ENCODE measurements at regions not wholly inside any gene's neighbourhood (a gene's known extent, or its start where the extent isn't known, plus 50 kb on each side); places are given as distances from the start of the nearest gene placed in this dataset.
"Not testable (repeated sequence)": the region's sequence is repeated elsewhere in the genome, so short reads cannot be mapped to it uniquely, and the experiment has no call there.

DNA sequence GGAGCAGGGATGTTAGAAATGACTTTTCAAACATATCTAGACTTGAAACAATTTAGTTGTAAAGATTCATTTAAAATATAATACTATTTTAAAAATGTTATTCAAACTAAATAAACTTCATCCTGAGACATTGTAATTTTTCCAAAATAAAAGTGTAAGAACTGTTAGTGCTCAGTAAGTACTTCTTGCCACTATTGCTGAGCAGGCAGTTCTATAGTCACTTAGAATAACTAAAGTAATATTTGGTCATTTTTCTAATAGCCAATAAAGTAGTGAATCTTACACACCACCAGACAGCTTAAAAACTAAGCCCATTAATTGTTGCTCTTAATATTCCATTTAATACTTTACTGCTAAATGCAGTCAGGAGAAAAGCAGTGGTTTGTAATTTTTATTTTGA is 1120.0 kb upstream of the CDH10 start:
- no peak overlapping the region for H3K4me3 Mint-ChIP-seq
- H3K4me1 Mint-ChIP-seq, result no peaks in the 10 kb centered on the region
- peaks cover 0 to 8% of the 10 kb centered on the region in 2 donors for H3K9me3 Mint-ChIP-seq
- DNase-seq (no peak), ATAC-seq (no peak)
- H3K27me3 Mint-ChIP-seq, result no peaks in the 10 kb centered on the region
- no peak overlapping the region for H3K27ac Mint-ChIP-seq

DNA sequence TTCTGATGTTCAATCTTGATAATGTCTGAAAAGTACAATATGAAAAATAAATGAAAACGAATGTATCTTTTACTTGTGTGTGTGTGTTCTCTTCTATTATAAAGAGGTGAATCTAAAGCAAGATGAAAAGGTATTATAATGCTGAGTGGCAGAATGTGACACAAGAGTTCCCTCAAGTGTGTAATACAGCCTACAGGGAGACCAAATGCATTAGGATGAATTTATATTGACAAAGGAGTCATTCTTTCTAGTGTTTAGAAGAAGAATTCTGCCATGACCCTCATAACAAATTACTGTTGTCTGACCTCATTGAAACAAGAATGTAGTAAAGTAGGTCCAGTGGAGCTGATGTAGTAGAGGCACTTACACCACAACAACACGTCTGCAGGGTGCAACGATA is 1119.0 kb upstream of the CDH10 start:
- Mint-ChIP-seq H3K27me3 (no peaks in the 10 kb centered on the region), H3K4me1 (no peaks in the 10 kb centered on the region), H3K27ac (no peak overlapping the region), H3K9me3 (peaks cover 0 to 4% of the 10 kb centered on the region in 2 donors), H3K4me3 (no peak overlapping the region)
- no peak for DNase-seq
- ATAC-seq, result no peak

DNA sequence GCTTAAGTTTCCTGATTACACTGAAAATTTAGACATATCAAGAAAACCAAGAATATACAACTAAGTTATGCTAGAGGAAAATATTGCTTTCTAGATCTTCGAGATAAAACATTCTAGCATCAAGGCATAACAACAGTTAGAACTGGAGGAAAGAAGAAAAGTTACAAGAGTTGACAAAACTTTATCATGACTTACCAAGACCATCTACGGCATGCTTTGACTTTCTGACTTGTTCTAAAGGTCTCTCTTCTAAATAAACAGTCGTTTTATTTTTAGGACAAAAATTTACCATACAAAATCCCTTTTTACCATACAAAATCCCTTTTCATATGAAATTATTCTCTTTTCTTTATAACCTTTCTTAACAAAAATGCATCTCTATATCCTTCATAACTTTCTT is 1110.1 kb upstream of the CDH10 start:
- Mint-ChIP-seq H3K9me3 (peaks cover 25 to 40% of the 10 kb centered on the region in 2 donors), H3K27me3 (no peaks in the 10 kb centered on the region), H3K27ac (no peak overlapping the region), H3K4me3 (no peak overlapping the region), H3K4me1 (no peaks in the 10 kb centered on the region)
- ATAC-seq (no peak), DNase-seq (no peak)

DNA sequence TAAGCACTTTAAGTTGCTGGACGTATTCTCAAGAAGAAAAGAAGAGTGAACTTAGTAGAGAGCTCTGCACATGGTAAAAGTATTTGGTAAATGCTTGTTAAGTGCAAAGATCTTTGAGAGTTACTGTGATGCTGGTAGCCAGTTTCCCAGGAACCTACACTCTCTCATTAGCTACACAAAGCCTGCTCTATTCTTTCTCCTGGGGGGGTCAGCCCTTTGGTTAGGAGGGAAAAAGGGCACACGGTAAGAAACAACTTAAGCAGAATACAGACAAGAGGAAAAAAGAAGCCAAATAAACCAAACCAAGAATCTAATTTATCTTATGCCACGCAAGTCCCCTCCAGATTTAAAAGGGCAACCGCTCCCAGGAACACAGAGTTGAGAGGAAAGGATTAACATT is 1100.1 kb upstream of the CDH10 start:
- no peak overlapping the region for H3K4me3 Mint-ChIP-seq
- H3K9me3 Mint-ChIP-seq, result peaks cover 5 to 29% of the 10 kb centered on the region in 2 donors
- no peaks in the 10 kb centered on the region for H3K27me3 Mint-ChIP-seq
- no peaks in the 10 kb centered on the region for H3K4me1 Mint-ChIP-seq
- no peak for DNase-seq
- H3K27ac Mint-ChIP-seq, result no peak overlapping the region
- no peak for ATAC-seq

DNA sequence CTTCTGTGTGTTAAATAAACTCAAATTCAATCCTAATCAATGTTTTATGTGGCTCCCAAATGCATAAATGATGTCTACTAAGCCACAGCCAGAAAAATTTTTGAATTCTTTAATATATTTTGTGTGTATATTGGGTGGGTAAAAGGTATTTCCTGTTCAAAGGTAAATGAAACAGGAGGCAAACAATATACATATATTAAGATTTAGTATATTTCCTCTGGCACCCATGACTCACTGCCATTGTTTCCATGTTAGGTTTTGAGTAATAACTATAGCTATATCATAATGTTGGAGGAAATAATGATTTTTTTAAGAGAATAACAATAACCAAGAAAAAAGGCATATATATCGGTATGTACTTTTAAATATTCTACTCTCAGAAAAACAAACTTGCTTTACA is 1071.9 kb upstream of the CDH10 start:
- H3K4me1 Mint-ChIP-seq, result no peaks in the 10 kb centered on the region
- ATAC-seq, result no peak

DNA sequence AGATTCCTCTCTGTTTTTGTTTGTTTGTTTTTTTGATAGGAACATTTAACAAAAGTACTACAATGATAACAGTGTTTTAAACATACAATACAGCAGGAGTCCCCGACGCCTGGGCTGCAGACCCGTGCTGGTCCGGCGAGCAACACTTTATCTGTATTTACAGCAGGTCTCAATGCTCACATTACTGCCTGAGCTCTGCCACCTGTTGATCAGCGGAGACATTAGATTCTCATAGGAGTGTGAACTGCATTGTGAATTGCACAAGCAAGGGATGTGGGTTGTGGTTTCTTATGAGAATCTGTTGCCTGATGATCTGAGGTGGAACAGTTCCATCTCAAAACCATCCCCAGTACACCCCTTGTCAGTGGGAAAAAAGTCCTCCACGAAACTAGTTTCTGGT is 1068.5 kb upstream of the CDH10 start:
- no peaks in the 10 kb centered on the region for H3K9me3 Mint-ChIP-seq
- H3K4me1 Mint-ChIP-seq, result no peaks in the 10 kb centered on the region
- no peak overlapping the region for H3K4me3 Mint-ChIP-seq
- no peaks in the 10 kb centered on the region for H3K27me3 Mint-ChIP-seq
- no peak overlapping the region for H3K27ac Mint-ChIP-seq
- DNase-seq, result no peak
- ATAC-seq, result no peak

More for the DNA sequence above, 1071.9 kb upstream of the CDH10 start:
- H3K9me3 Mint-ChIP-seq, result no peaks in the 10 kb centered on the region
- H3K27ac Mint-ChIP-seq, result no peak overlapping the region
- H3K27me3 Mint-ChIP-seq, result no peaks in the 10 kb centered on the region
- H3K4me3 Mint-ChIP-seq, result no peak overlapping the region
- DNase-seq, result no peak

DNA sequence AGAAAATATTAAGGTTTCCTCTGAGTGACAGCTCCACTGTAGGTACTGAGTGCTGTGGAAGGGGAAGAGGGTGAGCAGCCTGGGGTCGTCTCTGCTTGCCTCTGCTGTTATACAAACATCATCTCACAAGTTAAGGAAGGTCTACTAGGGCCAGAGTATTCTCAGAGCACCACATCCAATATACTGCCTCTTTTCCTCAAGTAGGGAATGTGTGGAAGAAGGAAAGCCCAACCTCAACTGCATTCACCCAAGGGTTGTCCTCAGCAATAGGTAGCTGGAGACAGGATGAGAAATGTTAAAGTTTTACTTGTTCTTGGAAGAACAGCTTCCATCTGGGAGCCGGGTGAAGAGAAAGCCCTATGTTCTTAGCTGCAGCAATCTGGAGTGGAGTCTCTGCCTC is 1062.3 kb upstream of the CDH10 start:
- ATAC-seq (no peak), DNase-seq (no peak)
- no peak overlapping the region for H3K4me3 Mint-ChIP-seq
- H3K4me1 Mint-ChIP-seq, result no peaks in the 10 kb centered on the region
- H3K27me3 Mint-ChIP-seq, result no peaks in the 10 kb centered on the region
- H3K27ac Mint-ChIP-seq, result no peak overlapping the region
- H3K9me3 Mint-ChIP-seq, result peaks cover 7 to 8% of the 10 kb centered on the region in 2 donors

DNA sequence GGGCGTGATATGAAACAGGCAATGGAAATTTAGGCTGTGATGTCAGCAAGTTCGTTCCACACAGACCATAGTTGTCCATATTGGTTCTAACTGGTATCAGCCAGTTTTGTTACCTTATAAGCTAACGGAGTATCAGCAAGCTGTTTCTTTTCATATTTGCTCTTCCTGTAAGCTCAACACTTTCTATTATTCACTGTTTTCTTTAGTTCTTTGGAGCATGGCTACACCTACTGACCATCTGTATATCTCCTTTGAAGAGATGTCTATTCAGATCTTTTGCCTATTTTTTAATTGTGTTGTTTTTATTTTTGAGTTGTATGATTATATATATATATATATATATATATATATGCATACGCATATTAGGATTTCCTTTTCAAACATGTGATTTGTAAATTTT is 1057.2 kb upstream of the CDH10 start:
- DNase-seq, result no peak
- Mint-ChIP-seq H3K4me3 (no peak overlapping the region), H3K9me3 (peaks cover 7 to 8% of the 10 kb centered on the region in 2 donors), H3K27me3 (no peaks in the 10 kb centered on the region), H3K27ac (no peak overlapping the region), H3K4me1 (no peaks in the 10 kb centered on the region)
- no peak for ATAC-seq

DNA sequence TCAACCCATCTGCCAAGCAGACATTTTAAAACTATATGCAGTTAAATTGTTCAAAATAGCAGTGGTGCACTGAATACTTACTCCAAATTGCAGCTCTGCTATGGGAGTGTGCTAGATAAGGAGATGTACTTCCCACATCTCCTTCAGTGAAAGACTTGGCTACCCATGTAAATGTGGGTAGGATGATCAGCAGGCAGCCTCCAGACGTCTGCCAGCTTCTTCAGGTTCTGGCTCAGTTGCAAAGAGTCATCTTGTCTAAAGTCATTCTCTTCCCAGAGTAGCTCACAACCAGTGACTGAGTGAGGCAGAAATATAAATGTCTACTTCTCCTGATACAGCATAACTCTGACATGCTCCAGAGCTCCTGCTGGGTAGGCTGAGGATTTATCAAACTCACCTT is 1050.0 kb upstream of the CDH10 start:
- Mint-ChIP-seq H3K27me3 (no peaks in the 10 kb centered on the region), H3K9me3 (no peaks in the 10 kb centered on the region)
- ATAC-seq, result no peak

DNA sequence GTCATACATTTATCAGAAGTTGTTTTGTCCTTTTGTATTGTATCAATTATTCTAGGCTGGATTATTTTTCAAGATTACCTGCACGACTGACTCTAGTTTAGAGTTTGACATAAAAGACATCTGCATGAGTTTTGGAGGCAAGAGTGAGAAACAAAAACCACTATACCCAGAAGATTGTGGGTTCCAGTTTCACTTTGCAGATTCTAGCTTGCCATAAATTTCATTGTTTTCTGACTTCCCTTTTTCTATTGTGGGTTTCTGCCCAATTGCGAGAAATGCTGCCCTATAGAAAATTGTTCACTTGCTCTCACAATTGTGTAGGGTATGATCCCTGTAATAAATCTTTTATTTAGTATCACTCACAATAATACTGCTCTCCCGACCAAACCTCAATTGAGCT is 1043.4 kb upstream of the CDH10 start:
- no peak for DNase-seq
- Mint-ChIP-seq H3K4me3 (no peak overlapping the region), H3K4me1 (no peaks in the 10 kb centered on the region), H3K27me3 (no peaks in the 10 kb centered on the region), H3K27ac (no peak overlapping the region), H3K9me3 (no peaks in the 10 kb centered on the region)
- no peak for ATAC-seq

More for the DNA sequence above, 1050.0 kb upstream of the CDH10 start:
- no peaks in the 10 kb centered on the region for H3K4me1 Mint-ChIP-seq
- no peak overlapping the region for H3K27ac Mint-ChIP-seq
- H3K4me3 Mint-ChIP-seq, result no peak overlapping the region
- no peak for DNase-seq

DNA sequence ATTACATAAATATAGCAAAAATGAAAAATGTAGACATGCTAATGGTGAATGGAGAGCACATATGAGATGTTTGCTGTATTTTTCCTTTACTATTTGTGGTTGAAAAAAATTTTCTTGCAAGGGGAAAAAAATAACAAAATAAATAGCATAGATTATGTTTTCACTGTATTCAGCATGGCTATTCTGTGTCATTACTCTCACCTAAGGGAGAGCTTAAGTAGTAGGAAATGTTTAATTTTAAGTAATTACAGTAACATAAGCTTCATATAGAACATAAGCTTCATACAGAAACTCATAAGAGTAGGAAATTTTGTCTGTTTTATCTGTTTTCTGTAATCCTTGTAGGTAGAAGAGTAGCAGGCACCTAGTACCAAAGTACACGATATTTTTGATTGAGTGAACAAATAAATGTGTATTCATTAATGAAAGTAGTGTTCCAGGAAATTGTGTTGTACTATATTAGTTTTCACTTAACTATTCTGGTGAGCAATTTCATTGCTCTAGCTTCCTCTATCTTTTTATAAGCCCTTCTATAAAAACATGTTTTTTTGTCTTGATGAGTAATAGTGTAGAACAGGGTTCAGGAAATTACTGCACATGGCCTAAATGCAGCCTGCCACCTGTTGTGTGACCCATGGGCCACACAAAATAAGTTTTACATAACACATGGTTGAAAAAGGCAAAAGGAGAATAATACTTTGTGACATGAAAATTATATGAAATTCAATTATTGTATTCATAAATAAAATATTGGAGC is 1025.0 kb upstream of the CDH10 start:
- Mint-ChIP-seq H3K27me3 (no peaks in the 10 kb centered on the region), H3K27ac (no peak overlapping the region), H3K4me1 (no peaks in the 10 kb centered on the region), H3K9me3 (peaks cover 10 to 20% of the 10 kb centered on the region in 2 donors), H3K4me3 (no peak overlapping the region)
- ATAC-seq (no peak), DNase-seq (no peak)

DNA sequence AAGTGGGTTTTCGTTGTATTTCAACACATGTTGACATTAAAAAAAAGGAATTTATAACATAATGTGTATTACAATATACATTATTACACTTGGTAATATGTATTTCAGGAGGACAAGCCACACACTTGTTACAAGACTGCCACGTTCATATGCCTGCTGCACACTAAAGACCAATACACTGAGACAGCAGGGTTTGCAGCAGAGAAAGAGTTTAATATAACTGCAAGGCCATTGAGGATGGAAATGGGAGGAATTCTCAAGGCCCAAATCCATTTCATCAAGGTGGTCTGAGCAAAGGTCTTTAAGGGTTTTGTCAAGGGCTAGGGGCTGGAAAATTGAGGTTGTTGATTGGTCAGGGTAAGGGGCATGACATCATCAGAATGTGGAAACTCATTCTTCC is 1017.8 kb upstream of the CDH10 start:
- H3K4me3 Mint-ChIP-seq, result no peak overlapping the region
- peaks cover 11% of the 10 kb centered on the region in 2 donors for H3K9me3 Mint-ChIP-seq
- no peak overlapping the region for H3K27ac Mint-ChIP-seq
- ATAC-seq (no peak), DNase-seq (no peak)
- no peaks in the 10 kb centered on the region for H3K27me3 Mint-ChIP-seq
- no peaks in the 10 kb centered on the region for H3K4me1 Mint-ChIP-seq

DNA sequence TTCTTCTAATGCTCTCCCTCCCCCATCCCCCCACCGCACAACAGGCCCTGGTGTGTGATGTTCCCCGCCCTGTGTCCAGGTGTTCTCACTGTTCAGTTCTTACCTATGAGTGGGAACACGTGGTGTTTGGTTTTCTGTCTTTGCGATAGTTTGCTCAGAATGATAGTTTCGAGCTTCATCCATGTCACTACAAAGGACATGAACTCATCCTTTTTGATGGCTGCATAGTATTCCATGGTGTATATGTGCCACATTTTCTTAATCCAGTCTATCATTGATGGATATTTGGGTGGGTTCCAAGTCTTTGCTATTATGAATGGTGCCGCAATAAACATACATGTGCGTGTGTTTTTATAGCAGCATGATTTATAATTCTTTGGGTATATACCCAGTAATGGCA is 1005.5 kb upstream of the CDH10 start:
- not testable (repeated sequence) for DNase-seq, H3K4me3 Mint-ChIP-seq, ATAC-seq, H3K4me1 Mint-ChIP-seq, H3K27me3 Mint-ChIP-seq, H3K27ac Mint-ChIP-seq
- H3K9me3 Mint-ChIP-seq, result peaks cover 18 to 64% of the 10 kb centered on the region in 2 donors

DNA sequence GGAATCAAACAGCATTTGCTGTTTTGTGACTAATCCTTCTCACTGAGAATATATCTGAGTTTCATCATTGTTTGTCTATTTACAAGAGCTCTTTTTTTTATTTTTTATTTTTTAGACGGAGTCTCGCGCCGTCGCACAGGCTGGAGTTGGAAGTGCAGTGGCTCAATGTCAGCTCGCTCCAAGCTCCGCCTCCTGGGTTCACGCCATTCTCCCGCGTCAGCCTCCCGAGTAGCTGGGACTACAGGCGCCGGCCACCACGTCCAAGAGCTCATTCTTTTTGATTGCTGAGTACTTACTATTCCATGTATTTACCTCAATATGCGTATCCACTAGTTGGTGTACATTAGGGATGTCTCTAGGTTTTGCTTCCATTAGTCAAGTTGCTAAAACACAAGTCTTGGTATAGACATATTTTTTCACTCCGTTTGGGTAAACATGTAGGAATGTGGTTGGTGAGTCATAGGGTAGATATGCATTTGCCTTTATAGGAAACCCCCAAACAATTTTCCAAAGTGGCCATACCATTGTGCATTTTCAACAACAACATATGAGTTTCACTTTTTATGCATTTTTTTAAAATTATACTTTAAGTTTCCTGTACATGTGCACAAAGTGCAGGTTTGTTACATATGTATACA is 1005.0 kb upstream of the CDH10 start:
- Mint-ChIP-seq H3K4me3 (no peak overlapping the region), H3K27me3 (no peaks in the 10 kb centered on the region), H3K9me3 (peaks cover 15 to 60% of the 10 kb centered on the region in 2 donors), H3K27ac (no peak overlapping the region), H3K4me1 (no peaks in the 10 kb centered on the region)
- DNase-seq (no peak), ATAC-seq (no peak)

DNA sequence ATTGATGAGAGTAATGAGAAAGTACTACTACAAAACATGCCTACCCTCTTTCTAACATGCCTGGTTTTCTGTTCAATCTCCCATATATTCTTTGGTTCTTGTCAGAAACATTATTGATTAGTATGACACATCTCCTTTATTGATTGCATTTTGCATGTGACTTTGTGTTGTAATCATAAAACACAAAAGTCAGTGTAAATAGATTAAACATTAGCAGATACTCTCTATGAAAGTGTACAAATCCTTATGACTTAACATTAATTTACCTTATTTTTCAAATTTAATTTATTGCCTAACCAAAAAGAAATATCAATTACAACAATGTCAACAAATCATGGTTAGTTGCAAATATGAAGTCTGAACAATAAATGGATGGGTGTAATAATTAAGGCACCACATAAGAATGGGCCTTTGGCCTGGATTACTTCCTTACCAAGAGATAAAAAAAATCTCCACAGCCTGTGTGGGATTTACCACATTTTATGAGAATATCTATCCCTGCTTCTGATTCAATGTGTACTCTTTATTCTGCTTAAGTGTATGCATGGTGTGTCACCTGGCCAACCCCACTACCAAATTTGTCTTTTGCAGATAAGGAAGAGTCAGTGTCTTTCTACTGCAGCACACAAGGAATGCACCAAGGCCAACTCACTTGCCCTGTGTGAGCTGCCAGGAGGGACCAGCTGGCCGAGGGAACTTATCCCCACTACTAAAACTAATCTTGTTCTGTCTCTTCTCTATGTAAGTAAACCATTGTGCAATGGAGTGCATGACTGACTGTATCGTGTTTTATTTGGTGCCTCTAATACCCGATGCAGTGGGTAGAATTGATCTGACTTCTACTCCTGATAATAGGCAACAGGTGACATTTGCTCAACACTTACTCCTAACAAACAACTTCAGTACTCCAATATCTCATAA is 1001.9 kb upstream of the CDH10 start:
- Mint-ChIP-seq H3K9me3 (peaks cover 13 to 31% of the 10 kb centered on the region in 2 donors), H3K27me3 (no peaks in the 10 kb centered on the region), H3K4me1 (no peaks in the 10 kb centered on the region), H3K27ac (no peak overlapping the region), H3K4me3 (no peak overlapping the region)
- no peak for ATAC-seq
- DNase-seq, result no peak

DNA sequence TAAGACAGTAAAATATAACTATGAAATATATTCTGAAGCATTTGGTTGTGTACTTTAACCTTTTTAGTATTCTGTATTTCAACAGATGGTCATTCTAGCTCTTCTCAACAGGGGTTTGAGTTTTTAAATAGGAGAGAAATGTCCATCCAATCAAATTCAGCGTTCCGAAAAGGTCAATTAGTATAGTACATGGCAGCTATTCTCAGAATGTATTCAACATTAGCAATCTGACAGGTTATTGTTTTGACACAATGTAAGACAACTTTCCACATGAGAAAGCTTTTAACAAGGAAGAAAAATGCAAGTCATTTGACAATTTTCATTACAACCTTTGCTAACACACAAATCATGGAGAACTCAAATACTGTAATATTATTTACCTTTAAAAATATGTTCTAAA is 996.3 kb upstream of the CDH10 start:
- H3K4me1 Mint-ChIP-seq, result no peaks in the 10 kb centered on the region
- DNase-seq (no peak), ATAC-seq (no peak)
- H3K27me3 Mint-ChIP-seq, result no peaks in the 10 kb centered on the region
- H3K4me3 Mint-ChIP-seq, result no peak overlapping the region
- peaks cover 12 to 15% of the 10 kb centered on the region in 2 donors for H3K9me3 Mint-ChIP-seq
- no peak overlapping the region for H3K27ac Mint-ChIP-seq
